ENCODE measurements at regions not wholly inside any gene's neighbourhood (a gene's known extent, or its start where the extent isn't known, plus 50 kb on each side); places are given as distances from the start of the nearest gene placed in this dataset.

- peaks cover 61% of the 10 kb centered on the region for H3K27me3 ChIP-seq
- no peak overlapping the region for H3K4me3 ChIP-seq (ENCODE audit: low read depth in 1 of 2, low read length in 1 of 2)
- H3K36me3 ChIP-seq, result no peaks in the 10 kb centered on the region
- H3K27ac ChIP-seq, result no peak overlapping the region
- H3K9me3 ChIP-seq, result no peaks in the 10 kb centered on the region
- TF ChIP-seq CTCF (IDR thresholded peaks at IDR 0.05), result no peak
- no peaks in the 10 kb centered on the region for H3K4me1 ChIP-seq (ENCODE audit: control insufficient read depth in 1 of 2, insufficient read depth in 1 of 2, low read depth in 1 of 2, low read length in 1 of 2)
These were observed 146.1 kb downstream of the IRF8 start for GRCh38 chr16:86044881-86045590.

DNA sequence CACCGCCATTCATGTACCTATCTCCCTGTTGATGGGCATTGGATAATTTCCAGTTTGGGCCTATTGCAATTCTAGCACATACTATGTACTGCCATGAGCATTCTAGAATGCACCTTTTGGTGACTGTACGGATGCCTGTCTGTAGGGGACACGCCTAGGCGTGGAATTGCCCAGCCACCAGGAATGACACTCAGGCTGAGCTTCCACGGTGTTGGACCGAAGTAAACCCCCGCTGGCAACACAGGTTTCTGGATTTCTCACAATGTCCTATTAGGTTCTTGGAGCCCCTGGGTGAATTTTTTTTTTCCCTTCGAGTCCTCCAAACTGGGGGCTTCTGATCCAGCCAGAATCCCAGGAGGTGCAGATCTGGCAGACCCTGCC, 146.6 kb downstream of the IRF8 start:
- Histone ChIP-seq H3K4me1 (ENCODE audit: control insufficient read depth in 1 of 2, insufficient read depth in 1 of 2, low read depth in 1 of 2, low read length in 1 of 2) (no peaks in the 10 kb centered on the region), H3K9me3 (no peaks in the 10 kb centered on the region), H3K36me3 (no peaks in the 10 kb centered on the region), H3K27me3 (peaks cover 66% of the 10 kb centered on the region), H3K27ac (no peak overlapping the region), H3K4me3 (ENCODE audit: low read depth in 1 of 2, low read length in 1 of 2) (no peak overlapping the region)
- no peak for TF ChIP-seq CTCF (IDR thresholded peaks at IDR 0.05)

DNA sequence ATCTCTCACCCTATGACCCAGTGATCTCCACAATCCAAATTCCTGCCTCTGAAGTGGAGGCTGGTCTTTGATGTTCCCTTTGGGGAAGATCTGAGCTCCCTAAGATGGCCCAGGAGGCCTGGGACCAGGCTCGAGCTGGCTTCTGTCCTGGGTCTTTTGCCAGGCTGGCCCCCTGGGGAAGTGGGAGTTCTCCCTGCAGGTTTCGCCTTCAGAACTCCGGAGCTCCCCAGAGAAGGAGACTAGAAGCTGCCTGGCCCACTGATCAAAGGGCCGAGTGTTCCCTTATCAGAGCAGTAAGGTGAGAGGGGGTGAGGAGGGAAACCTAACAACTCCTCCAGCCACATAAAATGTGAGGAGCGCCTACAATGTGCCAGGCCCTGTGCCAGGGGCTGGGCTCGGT, 147.1 kb downstream of the IRF8 start:
- H3K27me3 ChIP-seq, result peaks cover 67% of the 10 kb centered on the region
- no peak for TF ChIP-seq CTCF (IDR thresholded peaks at IDR 0.05)
- no peaks in the 10 kb centered on the region for H3K4me1 ChIP-seq (ENCODE audit: control insufficient read depth in 1 of 2, insufficient read depth in 1 of 2, low read depth in 1 of 2, low read length in 1 of 2)
- no peaks in the 10 kb centered on the region for H3K36me3 ChIP-seq
- no peak overlapping the region for H3K27ac ChIP-seq
- H3K9me3 ChIP-seq, result no peaks in the 10 kb centered on the region
- no peak overlapping the region for H3K4me3 ChIP-seq (ENCODE audit: low read depth in 1 of 2, low read length in 1 of 2)

DNA sequence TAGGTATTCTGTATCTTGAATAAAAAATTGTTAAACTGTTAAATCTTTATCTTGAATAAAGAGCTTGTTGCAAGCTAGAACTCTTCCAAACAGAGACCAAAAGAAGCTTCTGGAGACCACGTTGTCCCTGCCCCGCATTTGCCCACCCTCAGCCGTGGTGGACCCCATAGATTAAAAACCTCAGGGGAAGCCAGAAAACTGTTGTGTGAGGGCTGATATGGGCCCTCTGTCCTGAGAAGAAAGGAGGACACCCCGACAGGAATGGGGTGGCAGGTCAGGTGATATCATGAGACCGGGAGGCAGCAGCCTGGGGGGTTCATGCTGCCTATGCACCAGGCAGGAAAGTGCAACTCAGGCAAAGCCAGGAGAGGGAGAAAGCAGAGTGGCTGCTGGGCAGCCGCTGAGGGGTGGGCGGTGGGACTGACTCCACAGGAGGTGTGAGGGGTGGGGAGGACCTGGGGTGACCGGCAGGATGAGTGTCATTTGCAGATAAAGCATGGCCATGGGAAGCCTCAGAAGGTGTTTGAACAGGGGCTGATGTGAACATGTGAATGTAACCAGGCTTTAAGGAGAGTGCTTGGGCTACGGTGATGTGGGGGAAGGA, 147.8 kb downstream of the IRF8 start:
- no peak overlapping the region for H3K4me3 ChIP-seq (ENCODE audit: low read depth in 1 of 2, low read length in 1 of 2)
- no peaks in the 10 kb centered on the region for H3K36me3 ChIP-seq
- H3K27me3 ChIP-seq, result peaks cover 65% of the 10 kb centered on the region
- no peak for TF ChIP-seq CTCF (IDR thresholded peaks at IDR 0.05)
- no peaks in the 10 kb centered on the region for H3K9me3 ChIP-seq
- no peaks in the 10 kb centered on the region for H3K4me1 ChIP-seq (ENCODE audit: control insufficient read depth in 1 of 2, insufficient read depth in 1 of 2, low read depth in 1 of 2, low read length in 1 of 2)
- H3K27ac ChIP-seq, result no peak overlapping the region

DNA sequence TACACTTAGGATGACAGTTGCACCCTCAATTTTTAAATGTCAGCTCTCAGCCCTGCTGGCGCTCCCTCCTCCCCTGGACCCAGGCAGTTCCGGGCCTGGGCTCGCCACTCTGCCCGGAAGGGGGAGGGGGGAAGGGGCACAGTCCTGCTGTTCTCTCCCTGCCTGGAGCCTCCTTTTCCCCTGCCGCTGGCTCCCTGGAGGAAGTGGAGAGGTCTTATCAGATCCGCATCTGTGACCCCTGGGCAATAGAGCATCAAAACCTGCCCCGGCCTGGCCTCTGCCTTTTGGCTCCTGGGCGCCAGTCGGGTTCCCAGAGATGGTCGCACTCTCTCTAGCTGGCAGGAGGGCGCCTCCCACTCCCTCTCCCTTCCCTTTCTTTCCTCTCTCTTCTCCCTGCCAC, 149.3 kb downstream of the IRF8 start:
- Histone ChIP-seq H3K9me3 (no peaks in the 10 kb centered on the region), H3K4me1 (ENCODE audit: control insufficient read depth in 1 of 2, insufficient read depth in 1 of 2, low read depth in 1 of 2, low read length in 1 of 2) (no peaks in the 10 kb centered on the region), H3K36me3 (no peaks in the 10 kb centered on the region), H3K27ac (no peak overlapping the region), H3K27me3 (peaks cover 53% of the 10 kb centered on the region), H3K4me3 (ENCODE audit: low read depth in 1 of 2, low read length in 1 of 2) (no peak overlapping the region)
- no peak for TF ChIP-seq CTCF (IDR thresholded peaks at IDR 0.05)

All from neutrophil (primary cell).